ENCODE measurements at regions not wholly inside any gene's neighbourhood (a gene's known extent, or its start where the extent isn't known, plus 50 kb on each side); places are given as distances from the start of the nearest gene placed in this dataset.

DNA sequence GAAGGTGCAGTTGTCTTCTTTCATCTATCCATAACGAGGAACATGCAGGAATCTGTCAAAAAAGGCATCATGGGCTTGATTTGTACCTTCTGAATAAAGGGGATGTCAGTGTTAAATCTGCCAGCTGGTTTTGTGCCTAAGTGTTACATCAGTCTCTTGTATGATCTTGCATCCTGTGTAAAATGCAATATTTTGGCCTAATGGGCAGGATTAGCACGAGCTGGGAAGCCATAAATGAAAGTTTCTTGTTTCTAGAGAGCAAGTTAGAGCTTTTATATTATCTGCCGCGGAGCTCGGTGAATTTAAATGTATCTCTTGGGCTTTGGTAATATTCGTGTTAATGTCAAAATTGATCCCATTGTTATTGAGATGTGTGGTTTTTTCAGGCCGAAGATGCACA lies 526.1 kb upstream of the WWC1 start:
- TF ChIP-seq EZH2phosphoT487 (IDR thresholded peaks at IDR 0.05; ENCODE audit: insufficient read depth, low read depth) (no peak), EZH2 (IDR thresholded peaks at IDR 0.05; ENCODE audit: insufficient read depth, poor library complexity, severe bottlenecking) (no peak)
